PC-3 (cell line): ENCODE measurements at regions not wholly inside any gene's neighbourhood (a gene's known extent, or its start where the extent isn't known, plus 50 kb on each side); places are given as distances from the start of the nearest gene placed in this dataset.
"Not testable (repeated sequence)": the region's sequence is repeated elsewhere in the genome, so short reads cannot be mapped to it uniquely, and the experiment has no call there.

Experiments used
- ATAC-seq: fragments of 200-7000 bp; cut with Tn5 transposase; 2 replicates; pipeline ENCODE4 v1.9.1; 2020; ENCODE audit warnings: mild to moderate bottlenecking, moderate library complexity
- BruUV-seq: library from RNA; stranded (reverse); fragments of 400-500 nt; replicated peaks from 2 replicates; lab custom pipeline; 2021; lab: Mats Ljungman, UMichigan
- CTCF ChIA-PET: fragments of 300-600 bp; sonication (Branson Sonifier 250); formaldehyde crosslinking; loops from one replicate; lab custom pipeline; 2022; ENCODE audit warnings: antibody characterized with exemption; lab: Charles Lee
- POLR2A ChIA-PET: fragments of 300-600 bp; sonication (Branson Sonifier 250); formaldehyde crosslinking; loops from one replicate; lab custom pipeline; 2022; ENCODE audit warnings: antibody characterized with exemption; ENCODE audit not compliant: unreplicated experiment; lab: Charles Lee
- DNase-seq: peaks from one replicate; pipeline ENCODE4 v3.0.0-alpha.2; 2015
- H2AFZ ChIP-seq: fragments of 300-600 bp; sonication (generic); 2 replicates; pipeline ENCODE4 v1.6.0; 2016; ENCODE audit warnings: antibody characterized with exemption, low read length
- H3F3A ChIP-seq: fragments of 300-600 bp; sonication (generic); one replicate; pipeline ENCODE4 v1.6.0; 2017; ENCODE audit warnings: antibody characterized with exemption, low read length, control low read depth, mild to moderate bottlenecking; ENCODE audit not compliant: unreplicated experiment
- H3K27ac ChIP-seq: fragments of 300-600 bp; sonication (generic); 2 replicates; pipeline ENCODE4 v1.5.1; 2016; ENCODE audit warnings: mild to moderate bottlenecking, low read length
- H3K27me3 ChIP-seq: fragments of 300-600 bp; sonication (generic); 2 replicates; pipeline ENCODE4 v1.6.1; 2016; ENCODE audit warnings: low read length, mixed read lengths
- H3K36me3 ChIP-seq: fragments of 300-600 bp; sonication (generic); 2 replicates; pipeline ENCODE4 v1.6.1; 2016; ENCODE audit warnings: low read depth, mixed run types, low read length, mixed read lengths
- H3K4me1 ChIP-seq: fragments of 300-600 bp; sonication (generic); 2 replicates; pipeline ENCODE4 v1.5.1; 2016; ENCODE audit warnings: low read length; ENCODE audit not compliant: insufficient read depth
- H3K4me2 ChIP-seq: fragments of 300-600 bp; sonication (generic); 2 replicates; pipeline ENCODE4 v1.6.0; 2016; ENCODE audit warnings: low read length
- H3K4me3 ChIP-seq: fragments of 300-600 bp; sonication (generic); 2 replicates; pipeline ENCODE4 v1.5.1; 2016; ENCODE audit warnings: mild to moderate bottlenecking, low read length, mixed read lengths
- H3K79me2 ChIP-seq: fragments of 300-600 bp; sonication (generic); 2 replicates; pipeline ENCODE4 v1.6.1; 2017; ENCODE audit warnings: low read length, mixed read lengths
- H3K9ac ChIP-seq: fragments of 300-600 bp; sonication (generic); 2 replicates; pipeline ENCODE4 v1.6.0; 2016; ENCODE audit warnings: mild to moderate bottlenecking, low read length
- H3K9me2 ChIP-seq: fragments of 300-600 bp; sonication (generic); replicated peaks from 2 replicates; pipeline ENCODE4 v1.6.1; 2016; ENCODE audit warnings: mixed run types, low read length, mixed read lengths
- H3K9me3 ChIP-seq: fragments of 300-600 bp; sonication (generic); 2 replicates; pipeline ENCODE4 v1.6.1; 2016; ENCODE audit warnings: low read length, mixed read lengths
- H4K20me1 ChIP-seq: fragments of 300-600 bp; sonication (generic); 2 replicates; pipeline ENCODE4 v1.6.1; 2016; ENCODE audit warnings: low read length, mixed read lengths
- CTCF ChIP-seq: fragments of 300-600 bp; sonication (generic); conservative IDR thresholded peaks from 2 replicates; pipeline ENCODE4 v1.5.1; 2017; ENCODE audit warnings: antibody characterized with exemption, low read depth, mild to moderate bottlenecking, low read length
- EZH2 ChIP-seq: fragments of 300-600 bp; sonication (generic); IDR thresholded peaks from one replicate; pipeline ENCODE4 v1.6.1; 2017; ENCODE audit warnings: antibody characterized with exemption, mild to moderate bottlenecking, low read length; ENCODE audit not compliant: unreplicated experiment
- EZH2phosphoT487 ChIP-seq: fragments of 300-600 bp; sonication (generic); IDR thresholded peaks from 2 replicates; pipeline ENCODE4 v1.6.1; 2018; ENCODE audit warnings: mild to moderate bottlenecking, antibody characterized with exemption, low read length, borderline replicate concordance
- intact Hi-C: fragments of 100-400 bp; cut with micrococcal nuclease; formaldehyde crosslinking; loops from 2 replicates; pipeline ENCODE4 v1.9.0; 2023

- 0 out of 2 replicates have a peak, but pooled peaks cover 6% of the 10 kb centered on the region for H3K4me1 ChIP-seq
- H3K79me2 ChIP-seq: no peaks in the 10 kb centered on the region
- no peaks in the 10 kb centered on the region for H3K36me3 ChIP-seq
- no peaks in the 10 kb centered on the region for H3K9me3 ChIP-seq
- H3K27ac ChIP-seq: no peak overlapping the region
- no peaks in the 10 kb centered on the region for H3F3A ChIP-seq
- peak; percentile 60 for DNase-seq
- H2AFZ ChIP-seq: no peak overlapping the region; the same call in 1 of the 2 replicates
- ChIA-PET POLR2A (no interaction called here), CTCF (interaction anchor here (0.5 to 1.0 kb wide), 4 partner anchors 40 to 232 kb away, joined by 3 to 7 read pairs (median 4); no protein-coding TSS in a partner anchor)
- intact Hi-C loops: loop anchor here (1.0 to 2.0 kb wide), 3 partner anchors 72 to 1140 kb away; no protein-coding TSS in a partner anchor
- no TSS peak for BruUV-seq
- TF ChIP-seq EZH2phosphoT487 (no peak), CTCF (no peak), EZH2 (no peak)
- peak; percentile 89 for ATAC-seq
- no peaks in the 10 kb centered on the region for H3K27me3 ChIP-seq
- H3K4me2 ChIP-seq: peak overlapping the region; percentile 82; the same call in 1 of the 2 replicates
- no peak overlapping the region for H3K9ac ChIP-seq
- no peaks in the 10 kb centered on the region for H4K20me1 ChIP-seq
- no peak overlapping the region for H3K4me3 ChIP-seq
- no peaks in the 10 kb centered on the region for H3K9me2 ChIP-seq
These were observed 832.5 kb downstream of the TAF11L14 start for GRCh38 chr5:18466731-18467130.

- H3K9me3 ChIP-seq, H3K36me3 ChIP-seq, H3K27me3 ChIP-seq, H3K4me3 ChIP-seq, H2AFZ ChIP-seq, H4K20me1 ChIP-seq, H3K9me2 ChIP-seq, H3K4me1 ChIP-seq, intact Hi-C loops, CTCF ChIA-PET, POLR2A ChIA-PET, ATAC-seq, BruUV-seq, H3F3A ChIP-seq, H3K79me2 ChIP-seq, DNase-seq, H3K9ac ChIP-seq, H3K27ac ChIP-seq, H3K4me2 ChIP-seq: not testable (repeated sequence)
These were observed 837.5 kb downstream of the TAF11L14 start for GRCh38 chr5:18471791-18472190.

GRCh38 chr5:18483451-18483850 lies 849.2 kb downstream of the TAF11L14 start:
- no peaks in the 10 kb centered on the region for H3K9me2 ChIP-seq
- H3K4me1 ChIP-seq: peaks cover 12% of the 10 kb centered on the region
- H3K27me3 ChIP-seq: no peaks in the 10 kb centered on the region
- ATAC-seq: peak; percentile 99
- ChIA-PET POLR2A (no interaction called here), CTCF (no interaction called here)
- H3K4me3 ChIP-seq: no peak overlapping the region
- H3K4me2 ChIP-seq: peak overlapping the region; percentile 48
- no peak overlapping the region for H3K27ac ChIP-seq
- no peaks in the 10 kb centered on the region for H3K79me2 ChIP-seq
- intact Hi-C loops: no loop called here
- no peaks in the 10 kb centered on the region for H3F3A ChIP-seq
- no peak overlapping the region for H3K9ac ChIP-seq
- no TSS peak for BruUV-seq
- H3K36me3 ChIP-seq: no peaks in the 10 kb centered on the region
- TF ChIP-seq EZH2phosphoT487 (no peak), EZH2 (no peak), CTCF (no peak)
- H2AFZ ChIP-seq: peak overlapping the region; percentile 16; the same call in 1 of the 2 replicates
- peak; percentile 92 for DNase-seq
- H4K20me1 ChIP-seq: no peaks in the 10 kb centered on the region
- no peaks in the 10 kb centered on the region for H3K9me3 ChIP-seq
